ENCODE measurements at regions not wholly inside any gene's neighbourhood (a gene's known extent, or its start where the extent isn't known, plus 50 kb on each side); places are given as distances from the start of the nearest gene placed in this dataset.

GRCh38 chr6:167748458-167749379, 78.0 kb upstream of the AFDN start (continued):
- TF ChIP-seq ZMYM3 (CRISPR knock-in tag; IDR thresholded peaks at IDR 0.05) (0 out of 2 replicates have a peak, but pooled peaks have one; percentile 48), PAX8 (CRISPR knock-in tag; IDR thresholded peaks at IDR 0.05; ENCODE audit: borderline replicate concordance) (no peak), ZNF333 (CRISPR knock-in tag; IDR thresholded peaks at IDR 0.05; ENCODE audit: borderline replicate concordance) (no peak), RBM39 (IDR thresholded peaks at IDR 0.05; ENCODE audit: low read depth, low read length, poor library complexity, severe bottlenecking) (no peak), ZHX2 (IDR thresholded peaks at IDR 0.05; ENCODE audit: low read depth) (0 out of 2 replicates have a peak, but pooled peaks have one; percentile 46), ZHX2 (CRISPR knock-in tag; IDR thresholded peaks at IDR 0.05; ENCODE audit: borderline replicate concordance) (no peak), ZNF609 (CRISPR knock-in tag; IDR thresholded peaks at IDR 0.05; ENCODE audit: borderline replicate concordance) (no peak), CEBPG (CRISPR knock-in tag; IDR thresholded peaks at IDR 0.05) (no peak), ZSCAN30 (CRISPR knock-in tag; IDR thresholded peaks at IDR 0.05) (no peak), SCMH1 (CRISPR knock-in tag; IDR thresholded peaks at IDR 0.05; ENCODE audit: borderline replicate concordance) (no peak), ZNF253 (CRISPR knock-in tag; IDR thresholded peaks at IDR 0.05; ENCODE audit: borderline replicate concordance) (no peak), E2F5 (CRISPR knock-in tag; conservative IDR thresholded peaks at IDR 0.05) (no peak), ZNF317 (CRISPR knock-in tag; IDR thresholded peaks at IDR 0.05) (no peak), JARID2 (CRISPR knock-in tag; IDR thresholded peaks at IDR 0.05; ENCODE audit: insufficient replicate concordance) (no peak), ZNF451 (CRISPR knock-in tag; IDR thresholded peaks at IDR 0.05) (no peak)
